ENCODE measurements at regions not wholly inside any gene's neighbourhood (a gene's known extent, or its start where the extent isn't known, plus 50 kb on each side); places are given as distances from the start of the nearest gene placed in this dataset.

- no peak for DNase-seq (ENCODE audit: low read depth)
Measured at GRCh38 chr15:93162560-93162959, 73.5 kb upstream of the RGMA start.

- no peak for DNase-seq (ENCODE audit: low read depth)
Measured at GRCh38 chr15:93159930-93160329, 70.9 kb upstream of the RGMA start.

GRCh38 chr15:93158097-93158900 is 69.3 kb upstream of the RGMA start:
- no peak for DNase-seq (ENCODE audit: low read depth)

GRCh38 chr15:93154666-93155065 is 65.7 kb upstream of the RGMA start:
- DNase-seq (ENCODE audit: low read depth) = no peak

GRCh38 chr15:93152951-93153350 is 63.9 kb upstream of the RGMA start:
- no peak for DNase-seq (ENCODE audit: low read depth)

- DNase-seq (ENCODE audit: low read depth) = no peak
Measured at GRCh38 chr15:93152360-93152759, 63.3 kb upstream of the RGMA start.

- no peak for DNase-seq (ENCODE audit: low read depth)
Measured at GRCh38 chr15:93150910-93151881, 62.2 kb upstream of the RGMA start.

GRCh38 chr15:93146601-93147000 is 57.6 kb upstream of the RGMA start:
- DNase-seq (ENCODE audit: low read depth) = no peak

GRCh38 chr15:93146196-93146595 is 57.2 kb upstream of the RGMA start:
- DNase-seq (ENCODE audit: low read depth) = no peak

GRCh38 chr15:93144463-93145236 is 55.6 kb upstream of the RGMA start:
- no peak for DNase-seq (ENCODE audit: low read depth)

- no peak for DNase-seq (ENCODE audit: low read depth)
Measured at GRCh38 chr15:93143186-93143585, 54.2 kb upstream of the RGMA start.

- no peak for DNase-seq (ENCODE audit: low read depth)
Measured at GRCh38 chr15:93141371-93141794, 52.4 kb upstream of the RGMA start.

GRCh38 chr15:93139436-93139835 is 50.4 kb upstream of the RGMA start:
- DNase-seq (ENCODE audit: low read depth) = no peak

- no peak for DNase-seq (ENCODE audit: low read depth)
Measured at GRCh38 chr15:93138681-93139250, 49.8 kb upstream of the RGMA start.
